ENCODE measurements at regions not wholly inside any gene's neighbourhood (a gene's known extent, or its start where the extent isn't known, plus 50 kb on each side); places are given as distances from the start of the nearest gene placed in this dataset.

- Histone ChIP-seq H3K4me3 (no peak overlapping the region), H3K27me3 (no peaks in the 10 kb centered on the region), H3K9me3 (no peaks in the 10 kb centered on the region), H3K36me3 (no peaks in the 10 kb centered on the region), H3K4me1 (no peaks in the 10 kb centered on the region), H3K27ac (no peak overlapping the region)
- TF ChIP-seq POLR2AphosphoS5 (IDR thresholded peaks at IDR 0.05) (no peak), CTCF (IDR thresholded peaks at IDR 0.05) (no peak), POLR2A (IDR thresholded peaks at IDR 0.05) (no peak), EP300 (IDR thresholded peaks at IDR 0.05) (no peak)
- WGBS, 2 donors, result 95 to 97% methylated on average over 4 of the region's 4 CpGs
- intact Hi-C loops (cut with DNase I), result no loop called here
- DNase-seq, result no peak
Measured at GRCh38 chr4:10275696-10276095, 159.1 kb upstream of the WDR1 start.

GRCh38 chr4:10273030-10273429, 156.4 kb upstream of the WDR1 start:
- Histone ChIP-seq H3K27ac (no peak overlapping the region), H3K4me1 (no peaks in the 10 kb centered on the region), H3K9me3 (no peaks in the 10 kb centered on the region), H3K27me3 (no peaks in the 10 kb centered on the region), H3K36me3 (no peaks in the 10 kb centered on the region), H3K4me3 (no peak overlapping the region)
- intact Hi-C loops (cut with DNase I), result no loop called here
- DNase-seq, result no peak
- TF ChIP-seq POLR2AphosphoS5 (IDR thresholded peaks at IDR 0.05) (no peak), EP300 (IDR thresholded peaks at IDR 0.05) (no peak), CTCF (IDR thresholded peaks at IDR 0.05) (no peak), POLR2A (IDR thresholded peaks at IDR 0.05) (no peak)
- 16 to 70% methylated on average over 4 of the region's 4 CpGs for WGBS, 2 donors

GRCh38 chr4:10272511-10272910, 155.9 kb upstream of the WDR1 start:
- no peak for TF ChIP-seq CTCF (IDR thresholded peaks at IDR 0.05)
- TF ChIP-seq EP300 (IDR thresholded peaks at IDR 0.05), result no peak
- TF ChIP-seq POLR2A (IDR thresholded peaks at IDR 0.05), result no peak
- no peak for TF ChIP-seq POLR2AphosphoS5 (IDR thresholded peaks at IDR 0.05)
- no peak for DNase-seq
- no peaks in the 10 kb centered on the region for H3K9me3 ChIP-seq
- no peak overlapping the region for H3K27ac ChIP-seq
- intact Hi-C loops (cut with DNase I), result no loop called here
- no peaks in the 10 kb centered on the region for H3K36me3 ChIP-seq
- WGBS, 2 donors, result 20 to 69% methylated on average over 5 of the region's 5 CpGs
- no peaks in the 10 kb centered on the region for H3K4me1 ChIP-seq
- H3K27me3 ChIP-seq, result no peaks in the 10 kb centered on the region
- H3K4me3 ChIP-seq, result no peak overlapping the region

- intact Hi-C loops (cut with DNase I), result no loop called here
- Histone ChIP-seq H3K36me3 (no peaks in the 10 kb centered on the region), H3K4me1 (no peaks in the 10 kb centered on the region), H3K27me3 (no peaks in the 10 kb centered on the region), H3K4me3 (no peak overlapping the region), H3K27ac (no peak overlapping the region), H3K9me3 (no peaks in the 10 kb centered on the region)
- TF ChIP-seq CTCF (IDR thresholded peaks at IDR 0.05), result no peak
- TF ChIP-seq POLR2A (IDR thresholded peaks at IDR 0.05), result no peak
- TF ChIP-seq EP300 (IDR thresholded peaks at IDR 0.05), result no peak
- TF ChIP-seq POLR2AphosphoS5 (IDR thresholded peaks at IDR 0.05), result no peak
- 20 to 71% methylated on average over 4 of the region's 4 CpGs for WGBS, 2 donors
- DNase-seq, result no peak
Measured at GRCh38 chr4:10267066-10267465, 150.5 kb upstream of the WDR1 start.

GRCh38 chr4:10260777-10261176, 144.2 kb upstream of the WDR1 start:
- Histone ChIP-seq H3K9me3 (no peaks in the 10 kb centered on the region), H3K36me3 (no peaks in the 10 kb centered on the region), H3K27me3 (no peaks in the 10 kb centered on the region), H3K4me3 (no peak overlapping the region), H3K4me1 (no peaks in the 10 kb centered on the region), H3K27ac (no peak overlapping the region)
- 60 to 74% methylated on average over 2 of the region's 2 CpGs for WGBS, 2 donors
- no peak for DNase-seq
- TF ChIP-seq EP300 (IDR thresholded peaks at IDR 0.05), result no peak
- TF ChIP-seq CTCF (IDR thresholded peaks at IDR 0.05), result no peak
- TF ChIP-seq POLR2AphosphoS5 (IDR thresholded peaks at IDR 0.05), result no peak
- TF ChIP-seq POLR2A (IDR thresholded peaks at IDR 0.05), result no peak
- intact Hi-C loops (cut with DNase I), result no loop called here
